GM23248 (cell line): ENCODE measurements at regions not wholly inside any gene's neighbourhood (a gene's known extent, or its start where the extent isn't known, plus 50 kb on each side); places are given as distances from the start of the nearest gene placed in this dataset.

Source experiments
- DNase-seq: peaks from one replicate; pipeline ENCODE4 v3.0.0-alpha.2; 2015
- H2AFZ ChIP-seq: fragments of 200-600 bp; sonication (generic); 2 replicates; pipeline ENCODE4 v1.6.1; 2016; ENCODE audit warnings: antibody characterized with exemption
- H3F3A ChIP-seq: fragments of 200-600 bp; sonication (generic); 2 replicates; pipeline ENCODE4 v1.6.1; 2016; ENCODE audit warnings: mild to moderate bottlenecking, antibody characterized with exemption, mixed run types; ENCODE audit not compliant: insufficient read depth
- H3K27ac ChIP-seq: fragments of 200-600 bp; sonication (generic); 2 replicates; pipeline ENCODE4 v1.5.1; 2016; ENCODE audit warnings: mild to moderate bottlenecking
- H3K27me3 ChIP-seq: fragments of 200-600 bp; sonication (generic); replicated peaks from 2 replicates; pipeline ENCODE4 v1.6.1; 2016; ENCODE audit warnings: mild to moderate bottlenecking; ENCODE audit not compliant: insufficient read depth
- H3K36me3 ChIP-seq: fragments of 200-600 bp; sonication (generic); 2 replicates; pipeline ENCODE4 v1.6.1; 2016; ENCODE audit warnings: low read depth, mild to moderate bottlenecking
- H3K4me1 ChIP-seq: fragments of 200-600 bp; sonication (generic); 2 replicates; pipeline ENCODE4 v1.6.1; 2016; ENCODE audit warnings: mild to moderate bottlenecking; ENCODE audit not compliant: insufficient read depth
- H3K4me2 ChIP-seq: fragments of 200-600 bp; sonication (generic); one replicate; pipeline ENCODE4 v1.6.1; 2016; ENCODE audit warnings: mild to moderate bottlenecking; ENCODE audit not compliant: unreplicated experiment
- H3K4me3 ChIP-seq: fragments of 200-600 bp; sonication (generic); 2 replicates; pipeline ENCODE4 v1.5.1; 2016; ENCODE audit warnings: mild to moderate bottlenecking
- H3K79me2 ChIP-seq: fragments of 200-600 bp; sonication (generic); 2 replicates; pipeline ENCODE4 v1.6.1; 2016; ENCODE audit warnings: mild to moderate bottlenecking; ENCODE audit not compliant: insufficient read depth
- H3K9ac ChIP-seq: fragments of 200-600 bp; sonication (generic); 2 replicates; pipeline ENCODE4 v1.6.1; 2016; ENCODE audit warnings: mild to moderate bottlenecking
- H3K9me2 ChIP-seq: fragments of 200-600 bp; sonication (generic); 2 replicates; pipeline ENCODE4 v1.6.1; 2016; ENCODE audit warnings: mixed run types, mild to moderate bottlenecking, moderate library complexity; ENCODE audit not compliant: insufficient read depth
- H3K9me3 ChIP-seq: fragments of 200-600 bp; sonication (generic); one replicate; pipeline ENCODE4 v1.6.1; 2017; ENCODE audit warnings: low read depth
- H4K20me1 ChIP-seq: fragments of 200-600 bp; sonication (generic); 2 replicates; pipeline ENCODE4 v1.6.0; 2016; ENCODE audit not compliant: insufficient read depth
- EZH2 ChIP-seq: fragments of 200-600 bp; sonication (generic); IDR thresholded peaks from 2 replicates; pipeline ENCODE4 v1.6.1; 2018; ENCODE audit warnings: antibody characterized with exemption, mild to moderate bottlenecking; ENCODE audit not compliant: insufficient read depth, poor library complexity, severe bottlenecking
- EZH2phosphoT487 ChIP-seq: fragments of 200-600 bp; sonication (generic); IDR thresholded peaks from 2 replicates; pipeline ENCODE4 v1.6.1; 2018; ENCODE audit warnings: antibody characterized with exemption, moderate library complexity, mild to moderate bottlenecking, low read depth; ENCODE audit not compliant: insufficient read depth
- WGBS, 2 experiments: methylation state at CpG; one replicate each; pipeline ENCODE4 v1.1.6; 2015 to 2017; ENCODE audit warnings: low lambda C conversion rate in 2 of 2, low coverage in 1 of 2; ENCODE audit errors: missing lambda C conversion rate in 2 of 2; 5-methylcytosine and 5-hydroxymethylcytosine counted together
- in situ Hi-C: fragments of 300-500 bp; cut with MboI; formaldehyde crosslinking; loops from 2 replicates; pipeline ENCODE4 v1.15.0; 2020

- H2AFZ ChIP-seq = no peak overlapping the region
- H3K27ac ChIP-seq = no peak overlapping the region
- no peaks in the 10 kb centered on the region for H3F3A ChIP-seq
- H3K9ac ChIP-seq = no peak overlapping the region
- no peak overlapping the region for H3K4me3 ChIP-seq
- H3K9me2 ChIP-seq = no peaks in the 10 kb centered on the region
- no peaks in the 10 kb centered on the region for H3K9me3 ChIP-seq
- DNase-seq = no peak
- no peaks in the 10 kb centered on the region for H3K4me1 ChIP-seq
- H3K36me3 ChIP-seq = no peaks in the 10 kb centered on the region
- no peak overlapping the region for H3K4me2 ChIP-seq
- TF ChIP-seq EZH2phosphoT487 (no peak), EZH2 (no peak)
- H4K20me1 ChIP-seq = no peaks in the 10 kb centered on the region
- WGBS, 2 experiments = 65 to 73% methylated on average over 2 of the region's 2 CpGs
- no peaks in the 10 kb centered on the region for H3K27me3 ChIP-seq
- in situ Hi-C loops = no loop called here
- no peaks in the 10 kb centered on the region for H3K79me2 ChIP-seq
Observed at GRCh38 chr11:114758627-114759026, 80.3 kb downstream of the NXPE2 start.

- Histone ChIP-seq H4K20me1 (no peaks in the 10 kb centered on the region), H3K27ac (no peak overlapping the region), H3K4me1 (no peaks in the 10 kb centered on the region), H3K4me3 (no peak overlapping the region), H3K9me2 (no peaks in the 10 kb centered on the region), H3K9ac (no peak overlapping the region), H3K79me2 (no peaks in the 10 kb centered on the region), H3K27me3 (no peaks in the 10 kb centered on the region), H3K9me3 (no peaks in the 10 kb centered on the region), H3K4me2 (no peak overlapping the region), H2AFZ (no peak overlapping the region), H3F3A (no peaks in the 10 kb centered on the region), H3K36me3 (no peaks in the 10 kb centered on the region)
- TF ChIP-seq EZH2phosphoT487 = no peak
- TF ChIP-seq EZH2 = no peak
- WGBS, 2 experiments = 1 to 2% methylated on average over 4 of the region's 4 CpGs
- DNase-seq = peak; percentile 75
- in situ Hi-C loops = loop anchor here (10.0 kb wide), 1 partner anchor 418 kb away; no protein-coding TSS in a partner anchor
Observed at GRCh38 chr11:114762408-114762807, 84.1 kb downstream of the NXPE2 start.

- Histone ChIP-seq H3K79me2 (no peaks in the 10 kb centered on the region), H3K36me3 (no peaks in the 10 kb centered on the region), H2AFZ (no peak overlapping the region), H3K4me1 (no peaks in the 10 kb centered on the region), H3K4me2 (no peak overlapping the region), H3F3A (no peaks in the 10 kb centered on the region), H3K9ac (no peak overlapping the region), H3K9me2 (no peaks in the 10 kb centered on the region), H3K27me3 (no peaks in the 10 kb centered on the region), H3K9me3 (no peaks in the 10 kb centered on the region), H3K4me3 (no peak overlapping the region), H4K20me1 (no peaks in the 10 kb centered on the region), H3K27ac (no peak overlapping the region)
- in situ Hi-C loops = loop anchor here (10.0 kb wide), 1 partner anchor 420 kb away; no protein-coding TSS in a partner anchor
- no peak for DNase-seq
- WGBS, 2 experiments = 7 to 17% methylated on average over 2 of the region's 2 CpGs
- TF ChIP-seq EZH2 = no peak
- TF ChIP-seq EZH2phosphoT487 = no peak
Observed at GRCh38 chr11:114764563-114764962, 86.2 kb downstream of the NXPE2 start.

- H3K4me1 ChIP-seq = no peaks in the 10 kb centered on the region
- TF ChIP-seq EZH2 = no peak
- TF ChIP-seq EZH2phosphoT487 = no peak
- H3K9me2 ChIP-seq = no peaks in the 10 kb centered on the region
- H3K4me2 ChIP-seq = no peak overlapping the region
- no peaks in the 10 kb centered on the region for H3K79me2 ChIP-seq
- no peak overlapping the region for H3K27ac ChIP-seq
- no peaks in the 10 kb centered on the region for H3F3A ChIP-seq
- H3K9ac ChIP-seq = no peak overlapping the region
- 20 to 25% methylated on average over 2 of the region's 2 CpGs for WGBS, 2 experiments
- H3K27me3 ChIP-seq = no peaks in the 10 kb centered on the region; the same call in 1 of the 2 replicates
- H2AFZ ChIP-seq = no peak overlapping the region
- in situ Hi-C loops = no loop called here
- H3K4me3 ChIP-seq = no peak overlapping the region
- no peaks in the 10 kb centered on the region for H4K20me1 ChIP-seq
- no peaks in the 10 kb centered on the region for H3K9me3 ChIP-seq
- no peaks in the 10 kb centered on the region for H3K36me3 ChIP-seq
- DNase-seq = no peak
Observed at GRCh38 chr11:114771172-114771571, 92.8 kb downstream of the NXPE2 start.
